ENCODE measurements at regions not wholly inside any gene's neighbourhood (a gene's known extent, or its start where the extent isn't known, plus 50 kb on each side); places are given as distances from the start of the nearest gene placed in this dataset.

GRCh38 chr3:1832395-1832794 is 266.3 kb upstream of the CNTN4 start:
- Histone ChIP-seq H3K4me1 (ENCODE audit: insufficient read depth, low read length) (no peaks in the 10 kb centered on the region), H3K9me3 (ENCODE audit: control insufficient read depth in 1 of 2, insufficient read depth in 1 of 2, low read length in 2 of 2) (no peaks in the 10 kb centered on the region), H3K4me3 (ENCODE audit: low read length) (no peak overlapping the region), H3K27ac (ENCODE audit: low read depth in 1 of 2, low read length in 2 of 2) (no peak overlapping the region), H3K36me3 (ENCODE audit: insufficient read depth, low read length) (no peaks in the 10 kb centered on the region), H3K27me3 (ENCODE audit: control insufficient read depth in 1 of 2, insufficient read depth in 2 of 2, low read length in 2 of 2) (no peaks in the 10 kb centered on the region)
- CTCF ChIA-PET = no interaction called here
- Mint-ChIP-seq H3K4me3 (no peak overlapping the region), H3K27me3 (no peaks in the 10 kb centered on the region), H3K4me1 (ENCODE audit: low read depth) (no peaks in the 10 kb centered on the region), H3K36me3 (ENCODE audit: low read depth) (no peaks in the 10 kb centered on the region), H3K9me3 (peaks cover 15% of the 10 kb centered on the region), H3K27ac (no peak overlapping the region)
- TF ChIP-seq CTCF (IDR thresholded peaks at IDR 0.05) = no peak
- POLR2A ChIA-PET = no interaction called here
- intact Hi-C loops (cut with DNase I, micrococcal nuclease) = no loop called here
- ATAC-seq (ENCODE audit: poor library complexity) = no peak
- no peak for DNase-seq

- no peak overlapping the region for H3K4me3 Mint-ChIP-seq
- H3K36me3 ChIP-seq (ENCODE audit: insufficient read depth, low read length) = no peaks in the 10 kb centered on the region
- H3K27me3 ChIP-seq (ENCODE audit: control insufficient read depth in 1 of 2, insufficient read depth in 2 of 2, low read length in 2 of 2) = no peaks in the 10 kb centered on the region
- peaks cover 21% of the 10 kb centered on the region for H3K9me3 Mint-ChIP-seq
- no peaks in the 10 kb centered on the region for H3K4me1 ChIP-seq (ENCODE audit: insufficient read depth, low read length)
- no peaks in the 10 kb centered on the region for H3K9me3 ChIP-seq (ENCODE audit: control insufficient read depth in 1 of 2, insufficient read depth in 1 of 2, low read length in 2 of 2)
- H3K4me1 Mint-ChIP-seq (ENCODE audit: low read depth) = no peaks in the 10 kb centered on the region
- no peak overlapping the region for H3K27ac Mint-ChIP-seq
- H3K27ac ChIP-seq (ENCODE audit: low read depth in 1 of 2, low read length in 2 of 2) = no peak overlapping the region
- DNase-seq (no peak), ATAC-seq (ENCODE audit: poor library complexity) (no peak)
- ChIA-PET CTCF (no interaction called here), POLR2A (no interaction called here)
- TF ChIP-seq CTCF (IDR thresholded peaks at IDR 0.05) = no peak
- H3K36me3 Mint-ChIP-seq (ENCODE audit: low read depth) = no peaks in the 10 kb centered on the region
- intact Hi-C loops (cut with DNase I, micrococcal nuclease) = no loop called here
- no peak overlapping the region for H3K4me3 ChIP-seq (ENCODE audit: low read length)
- no peaks in the 10 kb centered on the region for H3K27me3 Mint-ChIP-seq
Measured at GRCh38 chr3:1843111-1843510, 255.6 kb upstream of the CNTN4 start.

- CTCF ChIA-PET = no interaction called here
Measured at GRCh38 chr3:1847571-1847970, 251.1 kb upstream of the CNTN4 start.

More at GRCh38 chr3:1847571-1847970, 251.1 kb upstream of the CNTN4 start:
- intact Hi-C loops (cut with DNase I, micrococcal nuclease) = no loop called here
- Mint-ChIP-seq H3K4me1 (ENCODE audit: low read depth) (no peaks in the 10 kb centered on the region), H3K27ac (no peak overlapping the region), H3K27me3 (no peaks in the 10 kb centered on the region), H3K4me3 (no peak overlapping the region), H3K36me3 (ENCODE audit: low read depth) (no peaks in the 10 kb centered on the region), H3K9me3 (peaks cover 14% of the 10 kb centered on the region)
- Histone ChIP-seq H3K4me1 (ENCODE audit: insufficient read depth, low read length) (no peaks in the 10 kb centered on the region), H3K27me3 (ENCODE audit: control insufficient read depth in 1 of 2, insufficient read depth in 2 of 2, low read length in 2 of 2) (no peaks in the 10 kb centered on the region), H3K9me3 (ENCODE audit: control insufficient read depth in 1 of 2, insufficient read depth in 1 of 2, low read length in 2 of 2) (no peaks in the 10 kb centered on the region), H3K4me3 (ENCODE audit: low read length) (no peak overlapping the region), H3K36me3 (ENCODE audit: insufficient read depth, low read length) (no peaks in the 10 kb centered on the region), H3K27ac (ENCODE audit: low read depth in 1 of 2, low read length in 2 of 2) (no peak overlapping the region)
- no peak for TF ChIP-seq CTCF (IDR thresholded peaks at IDR 0.05)
- no peak for DNase-seq
- POLR2A ChIA-PET = no interaction called here
- ATAC-seq (ENCODE audit: poor library complexity) = no peak

Data from CD4-positive, alpha-beta T cell (primary cell).